ENCODE measurements at regions not wholly inside any gene's neighbourhood (a gene's known extent, or its start where the extent isn't known, plus 50 kb on each side); places are given as distances from the start of the nearest gene placed in this dataset.
"Not testable (repeated sequence)": the region's sequence is repeated elsewhere in the genome, so short reads cannot be mapped to it uniquely, and the experiment has no call there.

- H3K4me1 ChIP-seq (ENCODE audit: insufficient read depth, low read length); ATAC-seq; H3K9ac ChIP-seq (ENCODE audit: insufficient read depth, low read depth, low read length); DNase-seq (ENCODE audit: low spot score); H3K79me2 ChIP-seq (ENCODE audit: insufficient read depth, low read length); H3K4me2 ChIP-seq (ENCODE audit: low read depth, low read length); POLR2A ChIA-PET; H4K20me1 ChIP-seq (ENCODE audit: insufficient read depth, low read length); intact Hi-C loops (cut with micrococcal nuclease; ENCODE audit: unreplicated experiment); H3K36me3 ChIP-seq (replicated peaks in 1 of 2; ENCODE audit: control insufficient read depth in 1 of 2, insufficient read depth in 2 of 2, low read length in 2 of 2); H2AFZ ChIP-seq (ENCODE audit: low read length); BruUV-seq (replicated peaks); H3K27me3 ChIP-seq (ENCODE audit: control insufficient read depth in 1 of 2, insufficient read depth in 2 of 2, low read length in 2 of 2); in situ Hi-C loops (cut with HindIII; ENCODE audit: extremely low pct_ligation_motif_present, low pct_unique_long_range_greater_than_20kb); CTCF ChIA-PET (ENCODE audit: low intra/inter-chr PET ratio, low total read pairs); H3K27ac ChIP-seq (ENCODE audit: extremely low read length, insufficient read depth, low read length); H3K4me3 ChIP-seq (replicated peaks in 1 of 3; ENCODE audit: insufficient read depth in 1 of 3, low read depth in 2 of 3, low read length in 3 of 3); H3K9me3 ChIP-seq (ENCODE audit: low read length); FAIRE-seq: not testable (repeated sequence)
- 19% methylated on average over 3 of the region's 4 CpGs for WGBS (ENCODE audit: low lambda C conversion rate)
Observed at GRCh38 chr5:71343994-71344393, 111.5 kb upstream of the BDP1 start.

GRCh38 chr5:71372601-71373000 is 82.8 kb upstream of the BDP1 start:
- peak; percentile 40 for FAIRE-seq
- H4K20me1 ChIP-seq (ENCODE audit: insufficient read depth, low read length); H3K27ac ChIP-seq (ENCODE audit: extremely low read length, insufficient read depth, low read length); H3K27me3 ChIP-seq (ENCODE audit: control insufficient read depth in 1 of 2, insufficient read depth in 2 of 2, low read length in 2 of 2); ATAC-seq; H3K4me2 ChIP-seq (ENCODE audit: low read depth, low read length); in situ Hi-C loops (cut with HindIII; ENCODE audit: extremely low pct_ligation_motif_present, low pct_unique_long_range_greater_than_20kb); H3K4me1 ChIP-seq (ENCODE audit: insufficient read depth, low read length); POLR2A ChIA-PET; H3K4me3 ChIP-seq (replicated peaks in 1 of 3; ENCODE audit: insufficient read depth in 1 of 3, low read depth in 2 of 3, low read length in 3 of 3); H2AFZ ChIP-seq (ENCODE audit: low read length); H3K9ac ChIP-seq (ENCODE audit: insufficient read depth, low read depth, low read length); H3K79me2 ChIP-seq (ENCODE audit: insufficient read depth, low read length); BruUV-seq (replicated peaks); H3K9me3 ChIP-seq (ENCODE audit: low read length); DNase-seq (ENCODE audit: low spot score); CTCF ChIA-PET (ENCODE audit: low intra/inter-chr PET ratio, low total read pairs); H3K36me3 ChIP-seq (replicated peaks in 1 of 2; ENCODE audit: control insufficient read depth in 1 of 2, insufficient read depth in 2 of 2, low read length in 2 of 2); intact Hi-C loops (cut with micrococcal nuclease; ENCODE audit: unreplicated experiment): not testable (repeated sequence)
- WGBS (ENCODE audit: low lambda C conversion rate), result 26% methylated on average over 4 of the region's 6 CpGs

- H3K27ac ChIP-seq (ENCODE audit: extremely low read length, insufficient read depth, low read length); H3K4me3 ChIP-seq (replicated peaks in 1 of 3; ENCODE audit: insufficient read depth in 1 of 3, low read depth in 2 of 3, low read length in 3 of 3); BruUV-seq (replicated peaks); ATAC-seq; H3K4me1 ChIP-seq (ENCODE audit: insufficient read depth, low read length); H3K4me2 ChIP-seq (ENCODE audit: low read depth, low read length); H3K27me3 ChIP-seq (ENCODE audit: control insufficient read depth in 1 of 2, insufficient read depth in 2 of 2, low read length in 2 of 2); H3K9ac ChIP-seq (ENCODE audit: insufficient read depth, low read depth, low read length); in situ Hi-C loops (cut with HindIII; ENCODE audit: extremely low pct_ligation_motif_present, low pct_unique_long_range_greater_than_20kb); H4K20me1 ChIP-seq (ENCODE audit: insufficient read depth, low read length); H3K36me3 ChIP-seq (replicated peaks in 1 of 2; ENCODE audit: control insufficient read depth in 1 of 2, insufficient read depth in 2 of 2, low read length in 2 of 2); H3K9me3 ChIP-seq (ENCODE audit: low read length); DNase-seq (ENCODE audit: low spot score); CTCF ChIA-PET (ENCODE audit: low intra/inter-chr PET ratio, low total read pairs); H2AFZ ChIP-seq (ENCODE audit: low read length); POLR2A ChIA-PET; intact Hi-C loops (cut with micrococcal nuclease; ENCODE audit: unreplicated experiment); H3K79me2 ChIP-seq (ENCODE audit: insufficient read depth, low read length): not testable (repeated sequence)
- WGBS (ENCODE audit: low lambda C conversion rate), result 15% methylated on average over 9 of the region's 9 CpGs
- FAIRE-seq, result peak; percentile 39
Observed at GRCh38 chr5:71373054-71373734, 82.3 kb upstream of the BDP1 start.

- H3K9me3 ChIP-seq (ENCODE audit: low read length); FAIRE-seq; H3K9ac ChIP-seq (ENCODE audit: insufficient read depth, low read depth, low read length); H3K4me1 ChIP-seq (ENCODE audit: insufficient read depth, low read length); in situ Hi-C loops (cut with HindIII; ENCODE audit: extremely low pct_ligation_motif_present, low pct_unique_long_range_greater_than_20kb); H3K27me3 ChIP-seq (ENCODE audit: control insufficient read depth in 1 of 2, insufficient read depth in 2 of 2, low read length in 2 of 2); H3K4me3 ChIP-seq (replicated peaks in 1 of 3; ENCODE audit: insufficient read depth in 1 of 3, low read depth in 2 of 3, low read length in 3 of 3); BruUV-seq (replicated peaks); DNase-seq (ENCODE audit: low spot score); H3K36me3 ChIP-seq (replicated peaks in 1 of 2; ENCODE audit: control insufficient read depth in 1 of 2, insufficient read depth in 2 of 2, low read length in 2 of 2); POLR2A ChIA-PET; H4K20me1 ChIP-seq (ENCODE audit: insufficient read depth, low read length); CTCF ChIA-PET (ENCODE audit: low intra/inter-chr PET ratio, low total read pairs); H3K4me2 ChIP-seq (ENCODE audit: low read depth, low read length); H3K79me2 ChIP-seq (ENCODE audit: insufficient read depth, low read length); H2AFZ ChIP-seq (ENCODE audit: low read length); ATAC-seq; H3K27ac ChIP-seq (ENCODE audit: extremely low read length, insufficient read depth, low read length); intact Hi-C loops (cut with micrococcal nuclease; ENCODE audit: unreplicated experiment): not testable (repeated sequence)
- 27% methylated on average over 3 of the region's 3 CpGs for WGBS (ENCODE audit: low lambda C conversion rate)
Observed at GRCh38 chr5:71384204-71384603, 71.2 kb upstream of the BDP1 start.

Data from HepG2 (cell line).